Right hindlimb (tissue), 1 donor: ENCODE measurements at regions not wholly inside any gene's neighbourhood (a gene's known extent, or its start where the extent isn't known, plus 50 kb on each side); places are given as distances from the start of the nearest gene placed in this dataset.

ENCODE experiments used
- DNase-seq: peaks from one replicate; pipeline ENCODE4 v3.0.0-alpha.2; 2018

- DNase-seq = no peak
Observed at GRCh38 chr12:58812214-58812613, 108.1 kb downstream of the LRIG3 start.

GRCh38 chr12:58814036-58814435 lies 106.3 kb downstream of the LRIG3 start:
- DNase-seq = no peak

DNA sequence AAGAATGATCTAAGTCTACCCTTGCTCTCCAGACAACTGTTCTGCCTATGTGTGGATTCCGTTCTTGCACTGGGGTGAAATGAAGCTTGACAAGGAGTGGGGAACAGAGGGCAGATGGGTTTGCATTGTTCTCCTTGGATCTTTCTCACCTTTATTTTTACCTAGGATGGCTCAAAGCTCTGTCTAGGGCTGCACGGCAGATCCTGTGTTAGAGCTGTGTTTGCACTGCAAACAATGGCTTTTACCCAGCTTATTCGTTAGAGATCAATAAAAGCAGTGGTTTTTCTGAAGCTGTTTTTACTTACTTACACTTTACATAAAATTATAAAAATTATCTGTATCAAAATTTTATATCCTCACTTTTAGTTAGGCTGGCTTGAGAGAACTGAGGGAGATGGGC lies 105.1 kb downstream of the LRIG3 start:
- DNase-seq = no peak

DNA sequence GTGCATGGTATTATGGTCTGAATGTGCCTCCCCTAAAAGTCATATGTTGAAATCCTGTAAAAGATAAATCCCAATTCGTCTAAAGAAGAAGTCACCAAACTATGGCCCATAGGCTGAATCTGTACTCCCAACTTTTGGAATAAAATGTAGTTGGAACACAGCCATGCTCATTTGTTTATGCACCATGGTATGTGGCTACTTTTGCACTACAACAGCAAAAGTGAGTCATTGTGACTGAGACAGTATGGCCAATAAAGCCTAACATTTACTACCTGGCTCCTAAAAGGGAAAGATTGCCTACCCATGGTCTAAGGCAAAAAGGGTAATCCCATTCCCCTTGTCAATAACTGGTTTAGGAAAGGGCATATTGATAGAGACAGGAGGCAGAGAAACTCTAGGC lies 101.8 kb downstream of the LRIG3 start:
- DNase-seq = no peak

GRCh38 chr12:58819345-58819744 lies 101.0 kb downstream of the LRIG3 start:
- DNase-seq = no peak

DNA sequence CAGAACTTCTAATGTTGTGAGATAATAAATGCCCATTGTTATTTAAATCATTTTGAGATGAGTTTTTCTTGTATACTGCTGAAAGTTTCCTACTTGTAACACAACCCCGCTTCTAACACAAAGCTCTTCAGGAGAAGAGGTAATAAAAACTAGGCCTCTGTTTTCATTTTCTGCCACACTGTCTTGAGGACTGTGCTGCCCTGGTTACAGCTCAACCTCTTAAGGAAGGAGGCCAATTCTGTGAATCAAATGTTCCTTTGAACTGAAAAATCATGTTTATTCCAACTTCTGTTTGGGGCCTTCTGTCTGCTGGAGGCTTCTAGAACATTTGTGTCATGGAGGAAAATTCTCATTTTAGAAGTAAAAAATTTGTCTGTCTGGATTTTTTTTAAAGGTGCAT lies 100.3 kb downstream of the LRIG3 start:
- DNase-seq = no peak
